ENCODE measurements at regions not wholly inside any gene's neighbourhood (a gene's known extent, or its start where the extent isn't known, plus 50 kb on each side); places are given as distances from the start of the nearest gene placed in this dataset.
"Not testable (repeated sequence)": the region's sequence is repeated elsewhere in the genome, so short reads cannot be mapped to it uniquely, and the experiment has no call there.

DNA sequence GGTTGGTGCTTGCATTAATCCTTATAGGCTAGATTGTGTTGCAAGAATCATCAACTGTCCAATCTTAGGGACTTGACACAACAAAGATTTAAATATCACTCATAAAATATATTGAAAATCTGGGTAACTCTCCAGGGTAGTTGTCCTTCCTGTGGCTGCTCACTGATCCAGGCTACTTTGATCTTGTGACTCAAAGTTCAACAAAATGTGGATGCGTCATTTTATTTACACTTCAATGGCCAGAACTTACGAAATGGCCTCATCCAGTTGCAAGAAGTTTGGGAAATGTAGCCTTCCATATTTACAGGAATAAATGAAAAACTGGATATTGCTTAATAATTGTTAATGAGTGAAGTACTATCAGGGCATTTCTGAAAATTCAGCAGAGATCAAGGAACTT is 235.5 kb upstream of the ACTBL2 start:
- H3K27ac ChIP-seq: no peak overlapping the region
- no peaks in the 10 kb centered on the region for H3K27me3 ChIP-seq
- H3K4me3 ChIP-seq: no peak overlapping the region
- TF ChIP-seq, protein P1, sequence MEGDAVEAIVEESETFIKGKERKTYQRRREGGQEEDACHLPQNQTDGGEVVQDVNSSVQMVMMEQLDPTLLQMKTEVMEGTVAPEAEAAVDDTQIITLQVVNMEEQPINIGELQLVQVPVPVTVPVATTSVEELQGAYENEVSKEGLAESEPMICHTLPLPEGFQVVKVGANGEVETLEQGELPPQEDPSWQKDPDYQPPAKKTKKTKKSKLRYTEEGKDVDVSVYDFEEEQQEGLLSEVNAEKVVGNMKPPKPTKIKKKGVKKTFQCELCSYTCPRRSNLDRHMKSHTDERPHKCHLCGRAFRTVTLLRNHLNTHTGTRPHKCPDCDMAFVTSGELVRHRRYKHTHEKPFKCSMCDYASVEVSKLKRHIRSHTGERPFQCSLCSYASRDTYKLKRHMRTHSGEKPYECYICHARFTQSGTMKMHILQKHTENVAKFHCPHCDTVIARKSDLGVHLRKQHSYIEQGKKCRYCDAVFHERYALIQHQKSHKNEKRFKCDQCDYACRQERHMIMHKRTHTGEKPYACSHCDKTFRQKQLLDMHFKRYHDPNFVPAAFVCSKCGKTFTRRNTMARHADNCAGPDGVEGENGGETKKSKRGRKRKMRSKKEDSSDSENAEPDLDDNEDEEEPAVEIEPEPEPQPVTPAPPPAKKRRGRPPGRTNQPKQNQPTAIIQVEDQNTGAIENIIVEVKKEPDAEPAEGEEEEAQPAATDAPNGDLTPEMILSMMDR (IDR thresholded peaks at IDR 0.05): no peak
- TF ChIP-seq EP300 (IDR thresholded peaks at IDR 0.05) (no peak), POLR2AphosphoS5 (IDR thresholded peaks at IDR 0.05) (no peak), POLR2A (IDR thresholded peaks at IDR 0.05) (no peak)
- intact Hi-C loops (cut with DNase I; ENCODE audit: low total_unique reads): no loop called here
- H3K4me1 ChIP-seq: no peaks in the 10 kb centered on the region
- DNase-seq: no peak
- no peaks in the 10 kb centered on the region for H3K9me3 ChIP-seq
- H3K36me3 ChIP-seq: no peaks in the 10 kb centered on the region
- WGBS, 5 donors: 26 to 33% (median 29%) methylated on average over 2 of the region's 2 CpGs

DNA sequence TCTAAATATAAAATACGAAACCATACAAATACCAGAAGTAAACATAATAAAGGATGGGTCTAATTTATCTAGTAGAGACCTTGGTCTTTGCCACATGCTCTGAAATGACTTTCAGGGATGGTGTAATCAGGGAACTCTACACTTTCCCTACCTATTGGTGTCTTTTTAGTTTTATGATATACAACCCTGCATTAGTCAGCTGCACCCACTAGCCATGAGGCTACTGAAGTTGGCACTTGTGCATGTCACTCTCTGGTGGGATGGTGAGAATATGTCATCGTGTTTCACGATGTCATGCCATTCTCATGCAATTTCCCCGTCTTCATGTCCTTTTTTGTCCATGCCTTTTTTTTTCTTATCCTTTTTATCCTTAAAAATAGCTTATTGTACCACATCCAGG is 234.9 kb upstream of the ACTBL2 start:
- no peak overlapping the region for H3K4me3 ChIP-seq
- H3K9me3 ChIP-seq: no peaks in the 10 kb centered on the region
- WGBS, 5 donors: 70 to 92% (median 71%) methylated on average over 4 of the region's 4 CpGs
- H3K36me3 ChIP-seq: no peaks in the 10 kb centered on the region
- H3K27ac ChIP-seq: no peak overlapping the region
- intact Hi-C loops (cut with DNase I; ENCODE audit: low total_unique reads): no loop called here
- DNase-seq: no peak
- H3K4me1 ChIP-seq: no peaks in the 10 kb centered on the region
- TF ChIP-seq, protein P1 (IDR thresholded peaks at IDR 0.05): no peak
- no peak for TF ChIP-seq POLR2AphosphoS5 (IDR thresholded peaks at IDR 0.05)
- TF ChIP-seq POLR2A (IDR thresholded peaks at IDR 0.05): no peak
- TF ChIP-seq EP300 (IDR thresholded peaks at IDR 0.05): no peak
- H3K27me3 ChIP-seq: no peaks in the 10 kb centered on the region

DNA sequence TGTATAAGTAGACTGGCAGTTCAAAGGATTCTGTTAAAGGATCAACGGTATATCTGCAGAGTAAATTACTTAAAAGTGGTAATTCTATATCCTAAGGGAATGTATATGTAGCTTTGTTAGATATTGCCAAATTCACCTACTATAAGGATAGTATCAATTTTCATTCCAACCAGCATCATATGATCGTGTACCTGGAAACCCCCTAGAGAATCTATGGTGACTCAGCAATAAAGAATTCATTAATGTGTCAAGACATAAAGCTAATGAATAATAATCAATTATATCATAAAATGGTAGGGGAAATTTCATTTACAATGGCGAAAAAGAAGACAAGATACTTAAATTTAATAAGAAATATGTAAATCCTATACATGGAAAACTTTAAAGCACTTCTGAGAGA is 234.1 kb upstream of the ACTBL2 start:
- H3K4me3 ChIP-seq: no peak overlapping the region
- no peaks in the 10 kb centered on the region for H3K9me3 ChIP-seq
- no peaks in the 10 kb centered on the region for H3K27me3 ChIP-seq
- H3K36me3 ChIP-seq: no peaks in the 10 kb centered on the region
- no peak for DNase-seq
- intact Hi-C loops (cut with DNase I; ENCODE audit: low total_unique reads): no loop called here
- no peak overlapping the region for H3K27ac ChIP-seq
- 78 to 89% (median 87%) methylated on average over 3 of the region's 3 CpGs for WGBS, 5 donors
- no peaks in the 10 kb centered on the region for H3K4me1 ChIP-seq
- TF ChIP-seq POLR2AphosphoS5 (IDR thresholded peaks at IDR 0.05) (no peak), EP300 (IDR thresholded peaks at IDR 0.05) (no peak)

DNA sequence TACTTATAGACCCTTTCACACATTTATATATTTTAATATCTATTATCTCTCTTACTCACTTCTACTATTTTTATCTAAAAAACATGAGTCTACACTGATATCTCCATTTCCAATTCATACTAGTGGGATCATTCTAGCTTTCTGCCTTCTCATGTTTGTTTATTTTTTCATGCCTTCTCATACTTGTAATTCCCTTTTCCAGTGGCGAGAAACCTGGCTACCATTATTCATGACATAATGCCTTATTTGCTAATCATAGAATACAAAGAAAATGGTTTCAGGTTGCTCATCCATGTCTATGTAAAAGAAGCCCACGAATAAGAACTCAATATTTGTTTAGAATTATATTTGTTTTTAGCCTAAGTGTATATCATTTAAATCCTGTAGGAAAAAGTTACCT is 232.7 kb upstream of the ACTBL2 start:
- H3K36me3 ChIP-seq: no peaks in the 10 kb centered on the region
- no peaks in the 10 kb centered on the region for H3K9me3 ChIP-seq
- DNase-seq: no peak
- no peak for TF ChIP-seq POLR2A (IDR thresholded peaks at IDR 0.05)
- TF ChIP-seq POLR2AphosphoS5 (IDR thresholded peaks at IDR 0.05): no peak
- no peak for TF ChIP-seq EP300 (IDR thresholded peaks at IDR 0.05)
- TF ChIP-seq, protein P1 (IDR thresholded peaks at IDR 0.05): no peak
- no peak overlapping the region for H3K27ac ChIP-seq
- 44 to 76% (median 45%) methylated on average over 2 of the region's 2 CpGs for WGBS, 5 donors
- intact Hi-C loops (cut with DNase I; ENCODE audit: low total_unique reads): no loop called here
- no peaks in the 10 kb centered on the region for H3K27me3 ChIP-seq
- no peak overlapping the region for H3K4me3 ChIP-seq
- no peaks in the 10 kb centered on the region for H3K4me1 ChIP-seq

DNA sequence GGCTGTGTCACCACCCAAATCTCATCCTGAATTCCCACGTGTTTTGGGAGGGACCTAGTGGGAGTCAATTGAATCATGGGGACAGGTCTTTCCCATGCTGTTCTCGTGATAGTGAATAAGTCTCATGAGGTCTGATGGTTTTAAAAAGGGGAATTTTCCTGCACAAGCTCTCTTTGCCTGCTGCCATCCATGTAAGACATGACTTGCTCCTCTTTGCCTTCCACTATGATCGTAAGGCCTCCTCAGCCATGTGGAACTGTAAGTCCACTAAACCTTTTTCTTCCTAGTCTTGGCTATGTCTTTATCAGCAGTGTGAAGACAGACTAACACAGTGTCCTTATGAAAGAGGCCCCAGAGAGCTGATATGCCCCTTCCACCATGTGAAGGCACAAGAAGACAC is 230.9 kb upstream of the ACTBL2 start:
- 85 to 95% (median 94%) methylated on average over 3 of the region's 3 CpGs for WGBS, 5 donors
- H3K4me3 ChIP-seq; H3K27me3 ChIP-seq; DNase-seq; H3K9me3 ChIP-seq; H3K4me1 ChIP-seq; H3K36me3 ChIP-seq; intact Hi-C loops (cut with DNase I; ENCODE audit: low total_unique reads); H3K27ac ChIP-seq: not testable (repeated sequence)

Measured in stomach (tissue), 8 donors.